Activated CD4-positive, alpha-beta T cell treated with anti-CD3 and anti-CD28 coated beads, Interleukin-10, Interleukin-2, amounts not matched to agents 100 ng/mL and 50 ng/mL, durations not matched to agents 16 hours and 8 hours (primary cell): ENCODE measurements at regions not wholly inside any gene's neighbourhood (a gene's known extent, or its start where the extent isn't known, plus 50 kb on each side); places are given as distances from the start of the nearest gene placed in this dataset.
"Not testable (repeated sequence)": the region's sequence is repeated elsewhere in the genome, so short reads cannot be mapped to it uniquely, and the experiment has no call there.

Experiments used
- DNase-seq: peaks from one replicate; pipeline ENCODE4 v3.0.0-alpha.2; 2020

DNA sequence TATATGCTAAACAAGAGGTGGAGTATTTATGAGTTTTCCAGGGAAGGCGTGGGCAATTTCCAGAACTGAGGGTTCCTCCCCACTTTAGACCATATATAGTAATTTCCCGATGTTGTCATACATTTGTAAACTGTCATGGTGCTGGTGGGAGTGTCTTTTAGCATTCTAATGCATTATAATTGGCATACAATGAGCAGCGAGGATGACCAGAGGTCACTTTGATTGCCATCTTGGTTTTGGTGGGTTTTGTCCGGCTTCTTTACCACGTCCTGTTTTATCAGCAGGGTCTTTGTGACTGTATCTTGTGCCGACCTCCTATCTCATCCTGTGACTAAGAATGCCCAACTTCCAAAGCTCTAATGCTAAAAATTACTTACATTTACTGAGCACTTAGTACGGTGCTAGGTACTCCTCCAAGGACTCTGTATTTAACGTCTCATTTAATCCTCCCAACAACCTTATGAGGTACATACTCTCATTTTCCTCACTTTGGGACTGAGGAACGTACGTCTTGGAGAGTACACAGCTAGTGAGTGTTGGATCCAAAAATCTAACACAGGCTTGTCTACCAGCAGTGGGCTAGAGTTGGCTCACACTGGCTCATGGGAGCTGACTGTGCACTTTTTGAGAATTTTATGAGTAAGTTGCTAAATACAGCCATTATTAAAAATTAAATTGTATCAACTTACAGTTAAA is 144.8 kb upstream of the NEBL start:
- no peak for DNase-seq

DNA sequence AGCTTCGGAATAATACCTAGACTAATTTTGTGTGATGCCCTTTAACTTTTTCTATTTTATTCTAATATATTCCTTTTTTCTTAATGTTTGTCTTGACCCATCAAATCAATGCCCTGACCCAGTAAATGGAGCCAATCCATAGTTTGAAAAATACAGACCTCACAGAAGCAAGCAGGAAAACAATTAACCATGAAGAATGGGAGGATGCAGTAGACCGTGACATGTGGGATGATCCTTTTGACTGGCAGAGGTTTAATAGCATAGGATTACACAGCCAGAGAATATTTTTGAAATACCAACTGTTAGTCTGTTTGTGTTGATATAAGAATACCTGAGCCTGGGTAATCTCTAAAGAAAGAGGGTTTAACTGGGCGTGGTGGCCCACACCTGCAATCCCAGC is 142.6 kb upstream of the NEBL start:
- DNase-seq = no peak

DNA sequence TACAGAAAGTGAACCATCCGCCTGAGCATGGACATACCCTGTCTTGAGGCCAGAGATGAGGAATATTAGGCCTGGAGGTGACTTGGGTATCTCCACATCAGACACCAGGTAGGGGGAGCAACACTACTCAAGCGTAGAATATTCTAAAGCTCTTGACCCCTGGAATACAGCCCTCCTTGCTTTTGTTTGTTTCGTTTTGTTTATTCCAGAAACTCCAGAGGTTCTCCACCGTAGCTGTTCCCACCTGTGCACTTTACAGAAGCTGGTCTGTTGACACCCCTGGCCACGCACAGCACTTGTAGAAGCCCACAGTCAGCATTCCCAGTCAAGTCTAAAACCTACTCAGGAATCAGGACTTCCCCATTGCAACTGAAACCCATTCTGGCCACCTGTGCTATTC is 139.6 kb upstream of the NEBL start:
- DNase-seq = no peak

DNA sequence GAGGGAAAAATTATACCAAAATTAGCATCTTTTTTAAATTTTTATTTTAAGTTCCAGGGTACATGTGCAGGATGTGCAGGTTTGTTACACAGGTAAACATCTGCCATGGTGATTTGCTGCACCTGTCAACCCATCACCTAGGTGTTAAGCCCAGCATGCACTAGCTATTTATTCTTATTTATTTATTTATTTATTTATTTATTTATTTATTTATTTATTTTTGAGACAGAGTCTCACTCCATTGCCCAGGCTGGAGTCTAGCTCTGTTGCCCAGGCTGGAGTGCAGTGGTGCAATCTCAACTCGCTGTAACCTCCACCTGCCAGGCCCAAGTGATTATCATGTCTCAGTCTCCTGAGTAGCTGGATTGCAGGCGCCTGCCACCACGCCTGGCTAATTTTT is 137.7 kb upstream of the NEBL start:
- DNase-seq = not testable (repeated sequence)

DNA sequence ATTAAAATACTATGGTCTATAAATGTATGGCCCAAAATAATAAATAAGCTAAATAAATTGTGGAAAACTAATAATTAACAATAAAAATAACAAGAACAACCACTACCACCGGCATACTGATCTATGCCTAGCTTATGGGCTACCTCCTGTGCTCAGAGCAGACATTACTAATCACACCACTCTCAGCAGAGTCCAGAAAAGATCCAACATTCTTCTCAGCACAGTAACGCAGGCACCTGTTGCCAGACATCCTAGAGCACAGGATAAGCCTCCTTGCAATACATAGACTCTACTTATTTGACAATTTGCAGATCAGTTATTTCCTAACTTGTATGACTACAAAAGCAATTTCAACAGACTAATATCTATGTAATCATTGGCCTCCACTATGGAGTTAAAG is 137.1 kb upstream of the NEBL start:
- no peak for DNase-seq

DNA sequence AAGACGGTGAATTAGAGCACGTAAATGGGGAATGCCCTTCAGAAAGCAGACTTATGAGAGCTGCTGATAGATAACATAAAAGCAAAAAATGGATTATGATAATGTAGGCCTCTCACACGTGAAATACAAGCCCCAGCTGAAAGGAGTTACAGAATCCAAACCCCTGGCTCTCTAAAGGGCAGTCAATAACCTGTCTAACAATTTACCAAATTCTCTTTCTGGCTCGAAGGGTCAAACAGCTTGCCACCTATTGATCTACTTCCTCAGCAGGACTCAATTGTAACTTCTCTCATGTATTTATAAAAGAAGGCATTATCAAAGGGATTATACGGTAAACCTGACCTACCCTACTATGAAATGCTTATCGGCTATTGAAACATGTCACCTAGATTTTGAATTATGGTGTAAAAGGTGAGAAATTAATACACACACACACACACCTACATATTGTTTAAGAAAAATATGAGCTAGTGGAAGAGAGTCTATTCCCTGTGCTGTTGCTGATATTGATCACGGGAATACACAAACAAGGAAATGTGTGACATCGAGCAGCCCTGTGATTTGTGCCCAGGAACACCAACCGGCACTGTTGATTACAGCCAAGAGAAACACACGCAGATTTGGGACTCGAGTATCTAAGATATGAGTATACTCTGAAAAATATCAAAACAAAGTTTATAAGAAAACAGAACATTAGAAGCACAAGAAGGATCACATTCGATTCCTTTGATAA is 135.6 kb upstream of the NEBL start:
- no peak for DNase-seq

DNA sequence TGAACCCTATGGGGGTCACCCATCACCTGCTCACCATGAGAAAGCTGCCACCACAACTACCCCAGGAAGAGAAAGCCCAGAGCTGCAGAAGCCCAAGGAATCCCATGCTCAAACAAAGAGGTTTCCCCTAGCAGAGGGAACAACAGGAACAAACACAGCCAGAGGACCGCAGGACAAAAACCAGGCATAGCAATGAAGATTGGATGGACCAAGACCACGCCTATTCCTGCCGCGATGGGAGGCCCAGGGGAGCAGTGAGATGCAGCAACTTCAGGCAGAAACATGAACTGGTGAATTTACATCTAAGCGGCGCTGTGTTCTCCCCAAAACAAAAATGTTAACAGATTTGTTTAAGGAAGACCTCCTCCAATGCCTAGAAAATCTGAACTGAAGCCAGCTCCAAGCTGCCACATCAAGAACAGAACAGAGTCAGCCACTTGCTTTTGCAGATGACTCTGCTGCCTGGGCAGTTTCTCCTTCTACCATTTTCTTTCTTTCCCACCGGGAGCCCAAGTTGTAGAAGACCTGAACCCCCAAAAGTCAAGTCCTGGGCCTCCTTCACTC is 134.2 kb upstream of the NEBL start:
- DNase-seq = no peak

DNA sequence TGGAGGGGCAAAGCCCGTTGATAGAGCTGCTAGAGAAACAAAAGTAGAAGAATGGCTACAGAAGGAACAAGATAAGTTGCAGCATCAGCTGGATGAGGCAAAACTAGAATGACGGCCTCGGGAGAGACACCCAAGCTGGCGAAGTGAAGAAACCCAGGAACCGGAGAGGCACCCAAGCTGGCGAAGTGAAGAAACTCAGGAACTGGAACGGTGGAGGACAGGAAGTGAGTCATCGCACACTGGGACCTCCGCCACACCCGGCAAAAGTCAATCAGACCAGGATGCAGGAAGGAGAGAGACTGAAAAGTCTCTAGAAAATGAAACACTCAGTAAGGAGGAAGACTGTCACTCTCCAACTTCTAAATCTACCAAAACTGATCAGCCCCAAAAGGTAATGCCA is 133.0 kb upstream of the NEBL start:
- no peak for DNase-seq

DNA sequence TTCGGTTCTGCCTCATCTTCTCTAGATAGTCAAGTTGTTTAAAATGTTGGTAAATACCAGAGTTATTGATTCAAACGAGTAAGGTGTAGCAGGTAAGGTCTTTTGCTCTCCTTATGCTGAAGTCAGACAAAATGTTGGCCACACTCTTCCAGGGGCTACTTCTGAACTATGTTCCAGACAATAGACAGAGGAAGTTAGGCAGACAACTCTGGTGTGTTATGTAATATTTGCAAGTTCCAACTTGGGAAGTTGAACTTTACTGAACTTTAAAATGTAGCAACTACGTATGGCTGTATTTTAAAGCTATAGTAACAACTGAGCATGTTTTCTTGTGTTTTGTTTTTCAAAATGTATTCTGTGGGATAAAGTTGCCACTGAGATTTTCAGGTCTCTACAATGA is 125.7 kb upstream of the NEBL start:
- no peak for DNase-seq

DNA sequence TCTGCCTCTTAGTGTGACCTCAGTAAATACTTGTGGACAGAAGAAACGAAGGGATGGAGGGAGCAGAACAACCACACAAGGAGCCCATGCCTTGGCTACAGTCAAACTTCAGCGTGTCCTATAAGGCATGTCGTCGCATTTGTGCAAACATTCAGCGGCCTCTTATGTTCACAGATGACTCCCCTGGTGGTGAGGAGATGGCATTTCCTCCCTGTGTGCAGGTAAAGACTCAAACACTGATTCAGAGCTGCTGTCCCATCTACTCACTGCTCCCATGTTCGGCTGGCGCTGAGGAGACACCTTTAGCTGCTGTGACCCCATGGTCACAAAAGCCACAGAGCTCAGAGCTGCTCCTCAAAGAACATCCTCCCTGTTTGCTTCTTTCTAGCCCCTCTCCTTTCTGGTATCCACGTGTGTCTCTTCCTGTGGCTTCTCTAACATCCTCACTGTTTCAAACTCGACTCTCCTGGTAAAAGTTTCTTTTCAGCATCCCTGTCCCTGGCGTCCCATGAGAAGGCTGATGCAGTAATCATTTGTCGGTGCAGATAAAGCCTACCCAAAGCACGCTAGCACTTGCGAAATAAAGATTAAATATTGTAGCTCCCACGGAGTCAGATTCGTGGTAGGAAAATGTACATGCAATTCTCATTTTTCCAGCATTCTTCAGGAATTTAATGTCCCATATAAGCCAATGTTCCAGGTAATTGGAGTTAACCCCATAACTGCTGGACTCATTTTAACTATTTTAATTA is 124.9 kb upstream of the NEBL start:
- no peak for DNase-seq

DNA sequence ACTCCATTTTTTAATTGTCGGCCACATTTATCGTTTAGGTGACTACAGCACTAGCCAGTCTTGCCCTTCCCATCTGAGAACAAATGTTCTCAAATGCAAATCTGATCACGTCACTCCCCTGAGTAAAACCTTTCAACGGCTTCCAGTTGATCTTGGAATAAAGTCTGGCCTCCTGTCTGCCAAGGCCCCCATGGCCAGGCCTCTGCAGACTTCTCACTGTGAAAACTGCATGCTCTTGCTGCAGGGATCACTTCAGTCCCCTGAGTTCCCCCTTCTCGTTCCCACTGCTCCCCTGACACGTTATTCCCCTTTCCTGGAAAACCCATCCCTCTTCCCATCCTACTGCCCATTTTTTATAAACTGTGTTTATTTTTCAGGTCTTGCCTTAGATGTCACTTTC is 124.1 kb upstream of the NEBL start:
- no peak for DNase-seq

DNA sequence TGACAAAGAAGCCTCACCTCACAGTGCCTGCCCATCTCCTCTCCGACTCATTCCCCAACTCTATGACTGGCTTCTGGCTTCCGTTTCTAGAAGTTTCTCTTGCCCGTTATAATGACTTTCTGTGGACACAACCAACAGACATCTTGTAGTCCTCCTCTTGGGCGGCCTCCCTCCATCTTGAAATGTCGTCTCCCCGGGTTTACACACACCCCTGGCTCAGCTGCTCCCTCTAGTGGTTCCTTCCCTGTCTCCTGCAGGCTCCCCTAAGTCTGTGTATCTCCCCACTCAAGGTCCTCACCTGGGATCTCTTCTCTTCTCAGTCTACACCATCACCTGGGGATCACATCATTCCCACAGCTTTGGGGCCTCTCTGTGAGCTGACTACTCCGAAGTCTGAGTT is 123.4 kb upstream of the NEBL start:
- peak; percentile 45 for DNase-seq

DNA sequence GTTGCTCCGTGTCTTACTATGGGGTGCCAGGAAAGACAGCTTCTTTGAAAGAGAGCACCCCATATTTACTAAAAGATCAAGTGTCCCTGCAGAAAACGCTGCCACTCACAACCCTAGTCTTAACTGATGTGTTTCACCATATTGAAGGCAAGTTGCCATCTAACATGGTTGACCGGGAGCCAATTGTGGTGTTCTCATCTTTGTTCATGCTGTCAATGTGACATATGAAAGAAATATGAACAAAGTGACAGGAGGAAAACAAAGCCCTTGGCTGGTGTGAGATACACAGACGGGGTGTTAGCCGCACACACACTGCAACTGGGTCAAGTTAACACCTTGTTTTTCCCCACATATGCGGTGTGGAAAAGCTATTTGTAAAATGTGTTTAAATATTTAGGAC is 122.3 kb upstream of the NEBL start:
- no peak for DNase-seq

DNA sequence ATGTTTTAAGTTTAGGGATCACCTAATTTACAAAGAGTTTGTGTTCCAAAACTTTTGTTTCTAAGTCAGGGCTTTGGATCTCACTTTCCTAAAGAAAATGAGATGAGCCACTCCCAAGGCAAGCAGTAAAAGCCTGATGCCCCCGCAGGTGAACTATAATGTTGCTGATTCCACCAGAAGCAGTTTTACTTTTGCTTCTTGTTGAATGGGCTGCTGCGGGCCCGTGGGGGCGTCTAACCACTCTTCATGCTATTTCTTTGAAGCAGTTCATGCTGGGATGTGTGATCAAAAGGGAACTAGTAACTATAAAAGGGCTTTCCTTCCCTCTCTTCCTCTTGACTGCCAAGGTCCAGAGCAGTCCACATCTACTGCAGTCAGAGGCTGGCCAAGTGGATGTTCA is 118.7 kb upstream of the NEBL start:
- DNase-seq = no peak

DNA sequence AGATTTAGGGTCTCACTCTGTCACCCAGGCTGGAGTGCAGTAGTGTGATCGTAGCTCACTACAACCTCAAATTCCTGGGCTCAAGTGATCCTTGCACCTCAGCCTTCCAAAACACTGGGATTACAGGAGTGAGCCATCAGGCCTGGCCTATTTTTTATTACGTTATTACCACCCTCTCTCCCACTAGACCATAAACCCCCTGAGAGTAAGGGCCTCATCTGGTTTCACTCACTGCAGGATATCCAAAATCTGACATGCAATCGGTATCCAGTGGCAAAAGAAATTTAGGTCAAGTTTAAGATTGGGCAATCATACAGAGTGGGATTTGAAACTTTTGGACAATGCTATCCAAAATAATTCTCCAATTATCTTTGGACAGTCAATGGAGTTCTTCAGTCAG is 117.0 kb upstream of the NEBL start:
- DNase-seq = no peak

DNA sequence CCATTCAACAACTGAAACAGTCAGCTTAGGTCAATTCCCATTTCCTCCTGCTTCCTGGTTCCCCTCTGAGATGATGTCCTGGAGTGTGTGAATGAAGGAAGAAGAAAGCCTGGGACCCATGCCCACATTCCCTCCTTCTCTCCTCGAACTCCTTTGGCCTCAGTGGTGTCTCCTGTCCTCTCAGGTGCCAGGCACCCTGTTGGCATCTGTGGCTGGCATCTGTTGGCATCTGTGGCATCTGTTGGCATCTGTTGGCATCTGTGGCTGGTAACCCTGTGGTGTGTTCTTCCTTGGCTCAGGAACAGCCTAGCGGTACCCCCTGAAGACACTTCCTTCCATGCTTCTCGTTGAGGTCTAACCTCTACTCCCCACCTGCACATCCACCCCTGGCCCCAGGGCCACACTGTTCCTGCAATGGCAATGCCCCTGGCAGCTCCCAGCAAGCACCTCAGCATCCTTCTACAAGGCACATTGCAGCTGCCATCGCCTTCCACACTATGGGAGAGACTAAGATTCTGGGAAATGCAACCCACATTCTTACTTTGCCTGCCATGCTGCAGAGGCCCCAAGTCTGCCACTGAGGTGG is 114.4 kb upstream of the NEBL start:
- DNase-seq = no peak

DNA sequence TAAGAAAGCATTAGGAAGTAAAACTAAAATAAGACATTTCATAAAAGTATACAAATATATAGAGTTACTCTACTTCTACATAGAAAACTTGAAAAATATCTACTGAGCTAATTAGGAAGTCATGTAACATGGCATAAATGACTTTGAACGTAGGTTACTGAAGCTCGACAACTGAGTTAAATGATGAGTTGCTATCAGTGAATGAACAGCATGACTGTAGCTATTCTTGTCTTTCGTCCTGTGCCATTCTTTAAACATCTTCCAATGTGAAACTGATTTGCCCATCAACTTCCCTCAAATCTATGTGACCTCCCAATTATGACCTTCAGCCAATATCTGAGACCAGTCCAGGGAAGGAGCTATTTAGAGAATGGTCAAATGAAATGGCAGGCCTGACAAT is 113.5 kb upstream of the NEBL start:
- no peak for DNase-seq

DNA sequence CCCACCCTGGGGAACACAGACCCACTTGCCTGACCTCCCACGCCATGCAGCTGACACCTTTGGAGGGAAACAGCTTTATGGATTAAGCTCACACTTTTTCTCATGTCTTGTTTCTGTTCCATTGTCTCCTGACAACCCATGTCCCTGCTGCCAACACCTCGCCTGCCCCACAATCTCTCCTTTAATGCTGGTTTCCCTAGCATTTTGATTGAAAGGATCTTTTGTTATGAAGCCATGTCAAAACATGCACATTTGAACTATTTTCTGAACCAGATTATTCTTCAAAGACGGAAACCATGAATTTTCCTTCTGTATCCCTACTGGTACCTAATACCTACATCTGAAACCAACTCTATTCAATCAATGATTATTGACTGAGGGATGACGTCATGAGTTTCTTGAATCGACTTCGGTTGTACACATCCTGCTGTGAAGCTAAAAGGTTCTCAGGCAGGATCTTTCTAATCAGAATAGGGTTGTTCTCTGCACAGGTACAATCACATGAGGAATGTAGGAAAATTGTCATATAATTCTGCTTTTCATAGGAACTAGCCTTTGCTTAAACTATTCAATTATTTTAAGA is 106.2 kb upstream of the NEBL start:
- no peak for DNase-seq

DNA sequence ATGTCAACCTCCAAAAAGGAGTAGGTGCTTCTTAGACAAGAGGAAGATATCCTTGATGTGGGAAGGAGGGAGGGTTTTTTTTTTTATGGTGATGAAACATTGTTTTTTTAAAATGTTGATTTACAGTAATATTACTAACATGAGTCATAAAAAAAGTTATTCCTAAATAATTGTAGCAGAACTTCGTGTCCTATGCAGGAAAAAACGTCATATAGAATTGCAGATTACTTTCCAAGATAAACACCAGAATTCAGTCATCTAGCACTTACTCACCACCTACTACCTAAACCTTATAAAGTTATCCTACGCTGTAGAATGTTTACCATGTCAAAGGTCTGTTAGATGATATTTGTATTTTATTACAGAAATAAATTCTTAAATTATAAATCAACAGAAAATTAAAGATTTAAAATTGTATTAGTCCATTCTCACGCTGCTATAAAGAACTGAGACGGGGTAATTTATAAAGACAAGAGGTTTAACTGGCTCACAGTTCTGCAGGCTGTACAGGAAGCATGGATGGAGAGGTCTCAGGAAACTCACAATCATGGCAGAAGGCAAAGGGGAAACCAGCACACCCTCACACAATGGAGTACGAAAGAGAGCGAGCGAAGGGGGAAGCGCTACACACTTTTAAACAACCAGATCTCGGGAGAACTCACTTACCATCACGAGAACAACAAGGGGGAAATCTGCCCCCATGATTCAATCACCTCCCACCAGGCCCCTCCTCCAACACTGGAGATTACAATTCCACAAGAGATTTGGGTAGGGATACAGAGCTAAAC is 105.2 kb upstream of the NEBL start:
- no peak for DNase-seq

DNA sequence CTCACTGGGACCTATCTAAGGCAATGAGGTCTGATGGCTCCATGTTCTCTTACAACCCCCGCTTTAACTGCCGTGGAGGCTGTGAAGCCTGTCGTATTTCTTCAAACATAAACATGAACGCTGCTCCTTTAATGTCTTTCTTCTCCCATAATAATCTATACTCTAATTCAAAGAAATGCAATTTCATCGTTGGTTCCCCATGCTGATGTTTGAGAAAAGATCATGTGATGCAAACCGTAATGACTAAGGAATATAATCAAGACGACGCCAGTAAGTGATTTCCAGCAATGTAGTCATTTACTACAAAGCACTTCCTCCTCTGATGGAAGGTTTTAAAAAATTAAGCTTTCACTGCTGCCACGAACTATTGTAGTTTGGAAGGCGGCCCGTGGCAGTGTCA is 102.6 kb upstream of the NEBL start:
- no peak for DNase-seq

DNA sequence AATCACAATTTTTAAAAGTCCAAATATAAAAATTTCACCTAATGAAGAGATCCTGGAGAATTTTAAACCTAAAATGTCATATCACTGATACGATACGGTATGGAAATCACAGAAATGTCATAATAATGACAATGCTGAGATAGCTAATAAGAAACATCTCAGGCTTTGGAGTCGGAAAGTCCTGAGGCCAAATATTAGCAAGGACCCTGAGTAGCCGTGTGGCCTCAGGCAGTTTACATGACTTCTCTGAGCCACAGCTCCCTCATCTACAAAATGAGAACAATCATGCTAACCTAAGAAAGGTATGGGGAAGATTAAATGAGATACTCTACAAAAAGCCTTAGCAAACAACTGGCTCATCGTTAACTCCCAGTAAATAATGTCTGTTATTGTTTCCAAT is 100.9 kb upstream of the NEBL start:
- no peak for DNase-seq
